PC-3 (cell line): ENCODE measurements at regions not wholly inside any gene's neighbourhood (a gene's known extent, or its start where the extent isn't known, plus 50 kb on each side); places are given as distances from the start of the nearest gene placed in this dataset.

Experiments
- EZH2phosphoT487 ChIP-seq: fragments of 300-600 bp; sonication (generic); IDR thresholded peaks from 2 replicates; pipeline ENCODE4 v1.6.1; 2018; ENCODE audit warnings: mild to moderate bottlenecking, antibody characterized with exemption, low read length, borderline replicate concordance
- TF ChIP-seq, protein P1 (sequence below): fragments of 300-600 bp; sonication (generic); conservative IDR thresholded peaks from 2 replicates; pipeline ENCODE4 v1.5.1; 2017; ENCODE audit warnings: antibody characterized with exemption, low read depth, mild to moderate bottlenecking, low read length

DNA sequence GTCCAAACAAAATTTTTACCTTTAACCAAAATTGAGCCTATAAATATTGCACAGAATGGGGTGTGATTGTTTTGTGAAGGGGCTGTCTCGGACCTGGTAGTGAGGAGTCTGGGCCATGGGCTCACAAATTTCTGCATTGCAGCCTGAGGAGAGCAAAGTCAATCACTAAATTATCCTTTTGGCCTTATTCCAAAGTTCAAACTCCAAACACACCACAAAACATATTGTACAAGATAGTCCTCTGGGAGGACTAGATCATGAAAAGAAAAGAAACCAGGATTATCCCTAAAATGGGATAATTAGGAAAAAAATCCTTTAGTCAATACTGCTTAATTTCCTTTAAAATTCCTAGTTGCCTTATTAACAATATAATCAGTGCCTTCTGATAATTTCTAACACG lies 115.5 kb downstream of the BUB3 start:
- TF ChIP-seq, protein P1, sequence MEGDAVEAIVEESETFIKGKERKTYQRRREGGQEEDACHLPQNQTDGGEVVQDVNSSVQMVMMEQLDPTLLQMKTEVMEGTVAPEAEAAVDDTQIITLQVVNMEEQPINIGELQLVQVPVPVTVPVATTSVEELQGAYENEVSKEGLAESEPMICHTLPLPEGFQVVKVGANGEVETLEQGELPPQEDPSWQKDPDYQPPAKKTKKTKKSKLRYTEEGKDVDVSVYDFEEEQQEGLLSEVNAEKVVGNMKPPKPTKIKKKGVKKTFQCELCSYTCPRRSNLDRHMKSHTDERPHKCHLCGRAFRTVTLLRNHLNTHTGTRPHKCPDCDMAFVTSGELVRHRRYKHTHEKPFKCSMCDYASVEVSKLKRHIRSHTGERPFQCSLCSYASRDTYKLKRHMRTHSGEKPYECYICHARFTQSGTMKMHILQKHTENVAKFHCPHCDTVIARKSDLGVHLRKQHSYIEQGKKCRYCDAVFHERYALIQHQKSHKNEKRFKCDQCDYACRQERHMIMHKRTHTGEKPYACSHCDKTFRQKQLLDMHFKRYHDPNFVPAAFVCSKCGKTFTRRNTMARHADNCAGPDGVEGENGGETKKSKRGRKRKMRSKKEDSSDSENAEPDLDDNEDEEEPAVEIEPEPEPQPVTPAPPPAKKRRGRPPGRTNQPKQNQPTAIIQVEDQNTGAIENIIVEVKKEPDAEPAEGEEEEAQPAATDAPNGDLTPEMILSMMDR: no peak
- TF ChIP-seq EZH2phosphoT487: no peak
